BJ (cell line): ENCODE measurements at regions not wholly inside any gene's neighbourhood (a gene's known extent, or its start where the extent isn't known, plus 50 kb on each side); places are given as distances from the start of the nearest gene placed in this dataset.

ENCODE experiments used
- CTCF ChIA-PET: fragments of 350-600 bp; formaldehyde crosslinking; extraction: SDS; loops from one replicate; lab custom pipeline; 2021; ENCODE audit warnings: antibody characterized with exemption, inconsistent platforms; lab: Yijun Ruan, JAX
- POLR2A ChIA-PET: fragments of 300-600 bp; sonication (Branson Sonifier 250); formaldehyde crosslinking; extraction: SDS; loops from one replicate; lab custom pipeline; 2021; ENCODE audit warnings: antibody characterized with exemption; lab: Charles Lee
- DNase-seq: peaks from one replicate; pipeline ENCODE4 v3.0.0-alpha.2; 2011; ENCODE audit warnings: low read depth
- H3K27me3 ChIP-seq: 2 replicates; pipeline ENCODE4 v1.6.0; 2011; ENCODE audit warnings: low read length; ENCODE audit not compliant: control insufficient read depth, insufficient read depth
- H3K36me3 ChIP-seq: 2 replicates; pipeline ENCODE4 v1.5.1; 2011; ENCODE audit warnings: low read length; ENCODE audit not compliant: control insufficient read depth, insufficient read depth
- H3K4me3 ChIP-seq: 2 replicates; pipeline ENCODE4 v1.5.1; 2011; ENCODE audit warnings: low read depth, mild to moderate bottlenecking, control low read depth, low read length
- CTCF ChIP-seq: IDR thresholded peaks from 2 replicates; pipeline ENCODE4 v1.5.1; 2011; ENCODE audit warnings: low read depth, mild to moderate bottlenecking, control low read depth, inconsistent platforms, low read length, moderate library complexity; ENCODE audit not compliant: insufficient read depth

- DNase-seq: no peak
- no peaks in the 10 kb centered on the region for H3K36me3 ChIP-seq
- CTCF ChIA-PET: no interaction called here
- TF ChIP-seq CTCF: no peak
- no peaks in the 10 kb centered on the region for H3K27me3 ChIP-seq
- POLR2A ChIA-PET: no interaction called here
- no peak overlapping the region for H3K4me3 ChIP-seq
Observed at GRCh38 chr3:110272525-110272924, 799.1 kb upstream of the NECTIN3 start.

DNA sequence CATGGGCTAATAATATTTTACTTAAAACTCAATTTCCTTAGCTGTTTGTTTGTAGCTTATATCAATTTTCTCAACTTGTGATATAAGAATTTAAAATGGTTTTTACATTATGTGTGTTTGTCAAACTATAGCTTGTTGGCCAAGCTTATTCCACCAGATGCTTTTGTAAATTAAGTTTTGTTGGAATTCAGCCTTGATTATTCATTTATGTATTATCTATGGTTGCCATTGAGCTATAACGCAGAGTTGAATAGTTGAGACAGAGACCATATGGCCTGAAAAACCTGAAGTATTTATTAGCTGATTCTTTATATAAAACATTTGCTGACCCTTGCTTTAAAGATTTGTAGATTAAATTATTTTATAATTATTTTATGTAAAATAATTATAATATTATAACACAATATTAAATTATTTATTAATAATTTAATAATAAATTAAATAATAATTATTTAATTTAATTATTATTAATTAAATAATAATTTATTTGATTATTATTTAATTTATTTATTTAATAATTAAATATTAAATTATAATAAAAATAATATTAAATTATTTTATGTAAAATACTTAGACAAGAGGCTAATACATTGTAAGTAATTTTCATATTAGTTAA, 779.6 kb upstream of the NECTIN3 start:
- H3K4me3 ChIP-seq: no peak overlapping the region
- POLR2A ChIA-PET: no interaction called here
- CTCF ChIA-PET: interaction anchor here (0.9 kb wide), 1 partner anchor 8 kb away, joined by 3 read pairs; no protein-coding TSS in a partner anchor
- DNase-seq: no peak
- no peak for TF ChIP-seq CTCF
- H3K27me3 ChIP-seq: no peaks in the 10 kb centered on the region
- H3K36me3 ChIP-seq: no peaks in the 10 kb centered on the region

DNA sequence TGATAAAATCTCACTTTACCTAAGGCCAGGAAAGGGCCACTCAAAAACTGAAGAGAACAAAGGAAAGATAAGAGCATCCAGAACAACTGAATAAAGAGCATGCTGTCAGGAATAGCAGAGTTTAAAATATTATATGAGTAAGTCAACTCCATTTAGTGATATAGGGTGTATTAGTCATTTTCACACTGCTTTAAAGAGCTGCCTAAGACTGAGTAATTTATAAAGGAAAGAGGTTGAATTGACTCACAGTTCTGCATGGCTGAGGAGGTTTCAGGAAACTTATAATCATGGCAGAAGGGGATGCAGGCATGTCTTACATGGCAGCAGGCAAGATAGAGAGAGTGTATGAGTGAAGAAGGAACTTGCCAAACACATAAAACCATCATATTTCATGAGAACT, 778.0 kb upstream of the NECTIN3 start:
- TF ChIP-seq CTCF: no peak
- ChIA-PET POLR2A (no interaction called here), CTCF (no interaction called here)
- Histone ChIP-seq H3K27me3 (no peaks in the 10 kb centered on the region), H3K4me3 (no peak overlapping the region), H3K36me3 (no peaks in the 10 kb centered on the region)
- no peak for DNase-seq

DNA sequence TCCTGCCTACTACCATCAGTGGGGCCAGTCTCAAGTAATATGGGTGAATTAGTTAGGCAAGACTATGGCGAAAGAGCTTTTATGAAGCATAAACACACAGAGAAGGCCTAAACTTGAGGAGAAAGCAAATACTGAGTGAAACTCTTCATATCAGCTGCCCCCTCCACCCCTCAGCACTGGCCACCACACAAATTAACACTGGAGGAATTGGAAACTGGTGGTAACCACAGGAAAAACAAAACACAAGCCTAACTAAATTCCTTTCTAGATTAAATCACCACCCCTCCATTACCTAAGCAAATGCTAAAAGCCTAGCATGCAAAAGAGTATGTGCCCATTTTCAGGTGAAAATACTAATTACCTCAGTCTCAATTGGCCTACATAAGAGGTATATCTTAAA, 774.7 kb upstream of the NECTIN3 start:
- ChIA-PET POLR2A (no interaction called here), CTCF (no interaction called here)
- no peak overlapping the region for H3K4me3 ChIP-seq
- H3K27me3 ChIP-seq: no peaks in the 10 kb centered on the region
- DNase-seq: no peak
- TF ChIP-seq CTCF: no peak
- H3K36me3 ChIP-seq: no peaks in the 10 kb centered on the region

GRCh38 chr3:110301781-110302180, 769.8 kb upstream of the NECTIN3 start:
- H3K27me3 ChIP-seq: no peaks in the 10 kb centered on the region
- H3K4me3 ChIP-seq: no peak overlapping the region
- POLR2A ChIA-PET: no interaction called here
- DNase-seq: no peak
- H3K36me3 ChIP-seq: no peaks in the 10 kb centered on the region
- no peak for TF ChIP-seq CTCF
- CTCF ChIA-PET: interaction anchor here (0.6 to 0.8 kb wide), 3 partner anchors 12 to 418 kb away, joined by 3 read pairs; no protein-coding TSS in a partner anchor
